H1 (cell line): ENCODE measurements at regions not wholly inside any gene's neighbourhood (a gene's known extent, or its start where the extent isn't known, plus 50 kb on each side); places are given as distances from the start of the nearest gene placed in this dataset.
A peak's percentile ranks its signal among the peaks of the same experiment; 100 is the strongest.

Experiments used
- CTCF ChIA-PET: fragments of 300-600 bp; sonication (Branson Sonifier 250); formaldehyde crosslinking; loops from one replicate; lab custom pipeline; 2021; ENCODE audit not compliant: partially characterized antibody; lab: Charles Lee
- POLR2A ChIA-PET: fragments of 300-600 bp; sonication (Branson Sonifier 250); formaldehyde crosslinking; loops from one replicate; lab custom pipeline; 2021; ENCODE audit warnings: inconsistent platforms; ENCODE audit not compliant: partially characterized antibody; lab: Charles Lee
- DNase-seq, 2 experiments: peaks; one replicate each; pipeline versions ENCODE4 v3.0.0 to v3.0.0-alpha.2; 2010 to 2022; ENCODE audit warnings: low spot score in 2 of 2, low read depth in 1 of 2, mixed read lengths in 1 of 2
- FAIRE-seq: peaks from 2 replicates; lab custom pipeline; 2011; peaks lifted over from hg19 to GRCh38; lab: Jason Lieb, UNC
- H2AFZ ChIP-seq: 2 replicates; pipeline ENCODE4 v1.8.1; 2012; ENCODE audit warnings: low read length, inconsistent platforms
- H2AK5ac ChIP-seq: 2 replicates; pipeline ENCODE4 v1.6.1; 2013; ENCODE audit warnings: low read depth, low read length
- H2BK120ac ChIP-seq: replicated peaks from 2 replicates; pipeline ENCODE3; 2013; ENCODE audit warnings: low read depth, low read length, inconsistent platforms
- H2BK12ac ChIP-seq: 2 replicates; pipeline ENCODE4 v1.6.1; 2013; ENCODE audit warnings: low read depth, low read length
- H2BK15ac ChIP-seq: 2 replicates; pipeline ENCODE4 v1.6.1; 2013; ENCODE audit warnings: low read length
- H2BK20ac ChIP-seq: 2 replicates; pipeline ENCODE4 v1.6.1; 2013; ENCODE audit warnings: low read length
- H2BK5ac ChIP-seq: 2 replicates; pipeline ENCODE4 v1.6.1; 2013; ENCODE audit warnings: low read depth, low read length
- H3K14ac ChIP-seq: 2 replicates; pipeline ENCODE4 v1.6.1; 2013; ENCODE audit warnings: inconsistent platforms; ENCODE audit not compliant: insufficient read length
- H3K18ac ChIP-seq: 2 replicates; pipeline ENCODE4 v1.6.1; 2013; ENCODE audit warnings: low read length; ENCODE audit errors: extremely low read depth
- H3K23ac ChIP-seq: 2 replicates; pipeline ENCODE4 v1.6.1; 2013; ENCODE audit warnings: inconsistent platforms; ENCODE audit not compliant: insufficient read length
- H3K23me2 ChIP-seq: 2 replicates; pipeline ENCODE4 v1.6.1; 2013; ENCODE audit warnings: low read depth, low read length
- H3K27ac ChIP-seq: 2 replicates; pipeline ENCODE4 v1.6.1; 2011; ENCODE audit warnings: low read depth, low read length, inconsistent platforms
- H3K27me3 ChIP-seq, 4 experiments: replicated peaks in 1 of 4; 1 replicate in 1 of 4; 2 replicates in 3 of 4; pipeline versions ENCODE4 v1.6.1 to v1.8.1; 2011 to 2013; ENCODE audit warnings: low read length in 3 of 4, mild to moderate bottlenecking in 3 of 4, inconsistent platforms in 2 of 4, mixed read lengths in 2 of 4, moderate library complexity in 1 of 4; ENCODE audit not compliant: control insufficient read depth in 3 of 4, insufficient read depth in 3 of 4; ENCODE audit errors: extremely low read depth in 1 of 4
- H3K36me3 ChIP-seq, 4 experiments: 2 replicates each; pipeline versions ENCODE4 v1.6.1 to v1.8.1; 2011 to 2013; ENCODE audit warnings: mild to moderate bottlenecking in 4 of 4, low read length in 3 of 4, moderate library complexity in 2 of 4, control low read depth in 1 of 4, inconsistent platforms in 1 of 4; ENCODE audit not compliant: insufficient read depth in 4 of 4, control insufficient read depth in 2 of 4
- H3K4ac ChIP-seq: replicated peaks from 2 replicates; pipeline ENCODE3; 2013; ENCODE audit warnings: low read length, low read depth, mixed read lengths, inconsistent platforms; ENCODE audit not compliant: insufficient read length
- H3K4me1 ChIP-seq, 4 experiments: replicated peaks in 1 of 4; 1 replicate in 1 of 4; 2 replicates in 3 of 4; pipeline versions ENCODE4 v1.6.1 to v1.8.1; 2011 to 2013; ENCODE audit warnings: low read length in 3 of 4, inconsistent platforms in 2 of 4, mixed read lengths in 1 of 4; ENCODE audit not compliant: insufficient read depth in 4 of 4, control insufficient read depth in 3 of 4
- H3K4me2 ChIP-seq, 2 experiments: 2 replicates each; pipeline versions ENCODE4 v1.6.1 to v1.8.1; 2011 to 2013; ENCODE audit warnings: low read depth in 2 of 2, low read length in 2 of 2, control low read depth in 1 of 2, inconsistent platforms in 1 of 2, mild to moderate bottlenecking in 1 of 2; ENCODE audit not compliant: insufficient read depth in 1 of 2
- H3K4me3 ChIP-seq, 4 experiments: fragments of 200-600, 300-600 bp in 1 of 4; sonication (generic), shearing (Covaris generic), sonication (Bioruptor Twin) in 1 of 4; 2 replicates each; pipeline versions ENCODE4 v1.5.1 to v1.8.1; 2011 to 2016; ENCODE audit warnings: low read length in 4 of 4, low read depth in 3 of 4, control low read depth in 2 of 4, inconsistent platforms in 2 of 4, mild to moderate bottlenecking in 2 of 4, mixed read lengths in 1 of 4, moderate library complexity in 1 of 4; ENCODE audit not compliant: insufficient read depth in 2 of 4; ENCODE audit errors: extremely low read depth in 1 of 4
- H3K56ac ChIP-seq: replicated peaks from 2 replicates; pipeline ENCODE3; 2013; ENCODE audit warnings: low read depth, mild to moderate bottlenecking, mixed read lengths, low read length, inconsistent platforms; ENCODE audit not compliant: insufficient read length
- H3K79me1 ChIP-seq: 2 replicates; pipeline ENCODE4 v1.6.1; 2013; ENCODE audit warnings: low read depth, low read length, control low read depth
- H3K79me2 ChIP-seq, 2 experiments: 2 replicates each; pipeline versions ENCODE4 v1.6.1 to v1.8.1; 2012 to 2013; ENCODE audit warnings: low read length in 2 of 2, mild to moderate bottlenecking in 2 of 2, inconsistent platforms in 1 of 2; ENCODE audit not compliant: insufficient read depth in 2 of 2, control insufficient read depth in 1 of 2
- H3K9ac ChIP-seq, 4 experiments: replicated peaks in 1 of 4; 1 replicate in 1 of 4; 2 replicates in 3 of 4; pipeline versions ENCODE4 v1.6.1 to v1.8.1; 2011 to 2013; ENCODE audit warnings: low read depth in 3 of 4, low read length in 3 of 4, control low read depth in 2 of 4, mild to moderate bottlenecking in 2 of 4, moderate library complexity in 2 of 4, inconsistent platforms in 1 of 4; ENCODE audit errors: extremely low read depth in 1 of 4
- H3K9me3 ChIP-seq, 2 experiments: 2 replicates each; pipeline versions ENCODE4 v1.6.1 to v1.8.1; 2012 to 2013; ENCODE audit warnings: mild to moderate bottlenecking in 2 of 2, moderate library complexity in 2 of 2, control low read depth in 1 of 2, inconsistent platforms in 1 of 2, low read depth in 1 of 2, low read length in 1 of 2, mixed read lengths in 1 of 2; ENCODE audit not compliant: insufficient read depth in 2 of 2
- H4K20me1 ChIP-seq, 2 experiments: replicated peaks in 1 of 2; 2 replicates each; pipeline versions ENCODE3 to v1.8.1; 2011 to 2013; ENCODE audit warnings: inconsistent platforms in 2 of 2, low read length in 2 of 2, mild to moderate bottlenecking in 1 of 2; ENCODE audit not compliant: insufficient read depth in 2 of 2, control insufficient read depth in 1 of 2
- H4K5ac ChIP-seq: 2 replicates; pipeline ENCODE4 v1.6.1; 2013; ENCODE audit warnings: low read length, low read depth, mixed read lengths, inconsistent platforms; ENCODE audit not compliant: insufficient read length
- H4K8ac ChIP-seq: 2 replicates; pipeline ENCODE4 v1.8.0; 2013; ENCODE audit warnings: mild to moderate bottlenecking, moderate library complexity, low read length, inconsistent platforms; ENCODE audit not compliant: insufficient read depth; ENCODE audit errors: extremely low read depth
- H4K91ac ChIP-seq: replicated peaks from 2 replicates; pipeline ENCODE3; 2013; ENCODE audit warnings: low read length, mixed read lengths, inconsistent platforms; ENCODE audit not compliant: insufficient read length
- BACH1 ChIP-seq: IDR thresholded peaks from 2 replicates; pipeline ENCODE4 v1.6.1; 2012; ENCODE audit warnings: low read length, improper control_type of control experiment
- CEBPB ChIP-seq: IDR thresholded peaks from 2 replicates; pipeline ENCODE4 v1.6.1; 2012; ENCODE audit warnings: low read depth, low read length
- CHD1 ChIP-seq: IDR thresholded peaks from 2 replicates; pipeline ENCODE4 v1.6.1; 2012; ENCODE audit warnings: low read depth, low read length, improper control_type of control experiment
- CREB1 ChIP-seq: IDR thresholded peaks from 2 replicates; pipeline ENCODE4 v1.6.1; 2012; ENCODE audit warnings: inconsistent platforms
- EGR1 ChIP-seq: IDR thresholded peaks from 2 replicates; pipeline ENCODE4 v1.6.1; 2011; ENCODE audit warnings: low read depth, low read length, borderline replicate concordance
- KDM5A ChIP-seq: fragments of 200-600 bp; IDR thresholded peaks from 2 replicates; pipeline ENCODE4 v1.7.1; 2012; ENCODE audit warnings: mild to moderate bottlenecking, low read length, inconsistent platforms, mixed read lengths
- RFX5 ChIP-seq: IDR thresholded peaks from 2 replicates; pipeline ENCODE4 v1.6.1; 2011; ENCODE audit warnings: low read depth, low read length, improper control_type of control experiment, borderline replicate concordance
- SIN3A ChIP-seq, 2 experiments: IDR thresholded peaks in 1 of 2; conservative IDR thresholded peaks in 1 of 2; 2 replicates each; pipeline ENCODE4 v1.6.1; 2011 to 2012; ENCODE audit warnings: low read length in 2 of 2, improper control_type of control experiment in 1 of 2, low read depth in 1 of 2, mild to moderate bottlenecking in 1 of 2
- SIRT6 ChIP-seq: IDR thresholded peaks from one replicate; pipeline ENCODE4 v1.7.1; 2012; ENCODE audit warnings: low read length, inconsistent platforms
- WGBS, 2 experiments: shearing (Covaris generic) in 1 of 2; methylation state at CpG; one replicate each; pipeline versions ENCODE4 v1.1.6 to v1.1.7; 2013 to 2015; ENCODE audit warnings: low lambda C conversion rate in 2 of 2, mixed read lengths in 2 of 2, inconsistent platforms in 1 of 2, low coverage in 1 of 2, missing lambda C conversion rate in 1 of 2; ENCODE audit not compliant: insufficient replicate concordance in 2 of 2, insufficient coverage in 1 of 2, insufficient read length in 1 of 2; ENCODE audit errors: extremely low coverage in 1 of 2, missing lambda C conversion rate in 1 of 2; 5-methylcytosine and 5-hydroxymethylcytosine counted together

DNA sequence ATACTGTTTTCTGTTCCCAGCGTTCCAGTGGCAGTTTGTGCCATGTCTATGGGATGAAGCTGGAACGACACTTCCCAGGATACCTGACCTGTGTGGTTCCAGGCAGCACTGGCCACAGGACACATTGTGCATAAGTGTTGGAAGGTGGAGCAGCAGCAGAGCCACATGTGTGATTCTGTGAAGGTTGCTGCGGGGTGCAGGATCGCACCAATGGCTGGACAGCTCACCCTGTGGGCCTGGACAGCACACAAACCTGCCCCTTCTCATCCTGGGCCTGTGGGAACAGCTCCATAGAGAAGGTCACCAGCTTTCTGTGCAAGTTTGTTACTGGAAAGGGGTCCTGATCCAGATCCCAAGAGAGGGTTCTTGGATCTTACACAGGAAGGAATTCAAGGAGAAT, 252.2 kb upstream of the RAB6C start:
- Histone ChIP-seq H3K23ac (no peak overlapping the region), H3K23me2 (no peaks in the 10 kb centered on the region), H2BK12ac (no peak overlapping the region), H4K8ac (no peak overlapping the region), H2BK5ac (no peak overlapping the region), H4K20me1 (no peaks in the 10 kb centered on the region), H4K5ac (no peak overlapping the region), H2BK20ac (no peak overlapping the region), H3K27me3 (no peaks in the 10 kb centered on the region), H3K14ac (no peak overlapping the region), H3K56ac (no peak overlapping the region), H4K91ac (no peak overlapping the region), H3K9me3 (no peaks in the 10 kb centered on the region), H3K4me2 (no peak overlapping the region), H2BK15ac (no peak overlapping the region), H3K79me2 (no peaks in the 10 kb centered on the region), H3K4me3 (no peak overlapping the region), H2AK5ac (0 out of 2 replicates have a peak overlapping the region, but pooled peaks have one; percentile 75), H3K4me1 (peaks cover 0 to 5% (median 2%) of the 10 kb centered on the region in 4 experiments; a peak in 3 of 7 replicates), H3K27ac (no peak overlapping the region), H2AFZ (no peak overlapping the region), H3K79me1 (no peaks in the 10 kb centered on the region), H3K9ac (no peak overlapping the region), H3K18ac (no peak overlapping the region), H3K36me3 (no peaks in the 10 kb centered on the region), H3K4ac (no peak overlapping the region), H2BK120ac (no peak overlapping the region)
- whole genome bisulfite sequencing, 2 experiments = 87% methylated on average over 4 of the region's 4 CpGs; no CpG with 5 or more reads in 1 of the 2 experiments
- no peak for DNase-seq
- TF ChIP-seq EGR1 = no peak
- no peak for TF ChIP-seq CHD1
- no peak for TF ChIP-seq BACH1
- no peak for TF ChIP-seq SIRT6
- no peak for TF ChIP-seq SIN3A (conservative IDR thresholded peaks at IDR 0.05 in 1 of 2, IDR thresholded peaks at IDR 0.05 in 1 of 2; ENCODE audit: low read depth in 1 of 2, low read length in 2 of 2)
- no peak for TF ChIP-seq CEBPB
- no peak for TF ChIP-seq RFX5
- no peak for TF ChIP-seq CREB1
- no peak for TF ChIP-seq KDM5A
- CTCF ChIA-PET = interaction anchor here (0.7 to 1.3 kb wide), 5 partner anchors 17 to 169 kb away, joined by 3 to 4 read pairs (median 3); no protein-coding TSS in a partner anchor
- POLR2A ChIA-PET = no interaction called here
- no peak for FAIRE-seq
